ENCODE measurements at regions not wholly inside any gene's neighbourhood (a gene's known extent, or its start where the extent isn't known, plus 50 kb on each side); places are given as distances from the start of the nearest gene placed in this dataset.

DNA sequence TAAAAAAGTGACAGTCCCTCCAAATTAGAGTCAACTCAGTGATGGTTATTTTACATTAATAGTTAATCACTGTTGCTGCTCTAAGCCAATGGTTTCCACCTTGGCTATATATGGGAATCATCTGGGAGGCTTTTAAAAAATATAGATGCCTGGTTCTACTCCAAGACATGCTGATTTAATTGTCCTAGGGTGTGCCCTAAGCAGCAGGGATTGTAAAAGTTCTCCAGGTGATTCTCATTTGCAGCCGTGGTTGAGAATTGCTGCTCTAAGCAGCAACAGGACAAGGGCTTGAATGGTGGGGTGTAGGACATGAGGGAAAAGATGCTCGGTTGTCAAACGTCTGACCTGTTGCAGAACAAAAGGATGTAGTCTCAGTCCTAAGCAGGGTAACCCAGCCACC is 405.1 kb upstream of the MCTP2 start:
- ChIA-PET POLR2A (ENCODE audit: unreplicated experiment) (no interaction called here), CTCF (no interaction called here)
- H3K14ac ChIP-seq (replicated peaks; ENCODE audit: low read depth, low read length), result no peak overlapping the region
- H3K4ac ChIP-seq (ENCODE audit: low read depth, low read length), result no peak overlapping the region
- H3K4me2 ChIP-seq (ENCODE audit: low read depth, low read length), result no peak overlapping the region
- H3K18ac ChIP-seq (ENCODE audit: low read depth, low read length), result no peak overlapping the region
- H2BK20ac ChIP-seq (ENCODE audit: low read depth, low read length), result no peak overlapping the region
- no peaks in the 10 kb centered on the region for H3K27me3 ChIP-seq (ENCODE audit: control insufficient read depth, insufficient read depth, low read length)
- H2BK15ac ChIP-seq (ENCODE audit: low read depth, low read length), result no peak overlapping the region
- H3K79me1 ChIP-seq (ENCODE audit: low read depth in 1 of 2, low read length in 2 of 2), result no peaks in the 10 kb centered on the region
- no peaks in the 10 kb centered on the region for H3K4me1 ChIP-seq (ENCODE audit: control insufficient read depth, insufficient read depth, low read length)
- peaks cover 24% of the 10 kb centered on the region for H3K9me3 ChIP-seq (ENCODE audit: control insufficient read depth, insufficient read depth, low read length)
- H2AK9ac ChIP-seq (replicated peaks; ENCODE audit: low read depth, low read length, poor library complexity), result no peak overlapping the region
- no peak overlapping the region for H4K91ac ChIP-seq (ENCODE audit: insufficient read depth, low read depth, low read length)
- H3K9me1 ChIP-seq (ENCODE audit: insufficient read depth, low read length), result no peaks in the 10 kb centered on the region
- H3K23ac ChIP-seq (ENCODE audit: low read depth, low read length), result no peak overlapping the region
- DNase-seq (no peak), ATAC-seq (ENCODE audit: low read depth) (no peak)
- H3K27ac ChIP-seq (ENCODE audit: insufficient read depth, low read length), result no peak overlapping the region
- H3K4me3 ChIP-seq (ENCODE audit: insufficient read depth, low read depth, low read length), result no peak overlapping the region
- no peak overlapping the region for H2BK5ac ChIP-seq (ENCODE audit: low read depth, low read length, poor library complexity, severe bottlenecking)
- no peak overlapping the region for H2AFZ ChIP-seq (replicated peaks; ENCODE audit: low read length, poor library complexity)
- dilution Hi-C loops (cut with HindIII; ENCODE audit: low sequenced_read_pairs, unreplicated experiment), result no loop called here
- TF ChIP-seq RFX5 (IDR thresholded peaks at IDR 0.05; ENCODE audit: low read depth, low read length) (no peak), BHLHE40 (IDR thresholded peaks at IDR 0.05; ENCODE audit: low read depth, low read length) (no peak), CTCF (conservative IDR thresholded peaks at IDR 0.05; ENCODE audit: low read depth, low read length) (no peak), CEBPB (IDR thresholded peaks at IDR 0.05; ENCODE audit: low read depth, low read length) (no peak), MAFK (IDR thresholded peaks at IDR 0.05; ENCODE audit: low read depth, low read length) (no peak), RAD21 (IDR thresholded peaks at IDR 0.05; ENCODE audit: low read length) (no peak), MAZ (IDR thresholded peaks at IDR 0.05; ENCODE audit: borderline replicate concordance, low read depth, low read length) (no peak), CHD1 (IDR thresholded peaks at IDR 0.05; ENCODE audit: low read depth, low read length) (no peak), SMC3 (IDR thresholded peaks at IDR 0.05; ENCODE audit: low read depth, low read length) (no peak), RCOR1 (IDR thresholded peaks at IDR 0.05; ENCODE audit: insufficient replicate concordance, low read length) (no peak), NFE2L2 (IDR thresholded peaks at IDR 0.05; ENCODE audit: low read depth, low read length) (no peak), POLR2A (IDR thresholded peaks at IDR 0.05; ENCODE audit: low read depth, low read length) (no peak), FOS (IDR thresholded peaks at IDR 0.05; ENCODE audit: low read depth, low read length) (no peak)
- TF ChIP-seq, protein P1, sequence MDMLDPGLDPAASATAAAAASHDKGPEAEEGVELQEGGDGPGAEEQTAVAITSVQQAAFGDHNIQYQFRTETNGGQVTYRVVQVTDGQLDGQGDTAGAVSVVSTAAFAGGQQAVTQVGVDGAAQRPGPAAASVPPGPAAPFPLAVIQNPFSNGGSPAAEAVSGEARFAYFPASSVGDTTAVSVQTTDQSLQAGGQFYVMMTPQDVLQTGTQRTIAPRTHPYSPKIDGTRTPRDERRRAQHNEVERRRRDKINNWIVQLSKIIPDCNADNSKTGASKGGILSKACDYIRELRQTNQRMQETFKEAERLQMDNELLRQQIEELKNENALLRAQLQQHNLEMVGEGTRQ (IDR thresholded peaks at IDR 0.05; ENCODE audit: low read depth, low read length), result no peak
- TF ChIP-seq, protein P2, sequence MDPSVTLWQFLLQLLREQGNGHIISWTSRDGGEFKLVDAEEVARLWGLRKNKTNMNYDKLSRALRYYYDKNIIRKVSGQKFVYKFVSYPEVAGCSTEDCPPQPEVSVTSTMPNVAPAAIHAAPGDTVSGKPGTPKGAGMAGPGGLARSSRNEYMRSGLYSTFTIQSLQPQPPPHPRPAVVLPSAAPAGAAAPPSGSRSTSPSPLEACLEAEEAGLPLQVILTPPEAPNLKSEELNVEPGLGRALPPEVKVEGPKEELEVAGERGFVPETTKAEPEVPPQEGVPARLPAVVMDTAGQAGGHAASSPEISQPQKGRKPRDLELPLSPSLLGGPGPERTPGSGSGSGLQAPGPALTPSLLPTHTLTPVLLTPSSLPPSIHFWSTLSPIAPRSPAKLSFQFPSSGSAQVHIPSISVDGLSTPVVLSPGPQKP (IDR thresholded peaks at IDR 0.05; ENCODE audit: borderline replicate concordance, low read depth, low read length), result no peak
- in situ Hi-C loops (cut with MboI; ENCODE audit: low sequenced_read_pairs), result no loop called here
- H4K5ac ChIP-seq (ENCODE audit: low read depth, low read length), result no peak overlapping the region
- no peaks in the 10 kb centered on the region for H3K36me3 ChIP-seq (ENCODE audit: control insufficient read depth, insufficient read depth, low read length)
- H4K8ac ChIP-seq (ENCODE audit: low read depth in 2 of 2, low read length in 2 of 2), result no peak overlapping the region
- H4K20me1 ChIP-seq (ENCODE audit: insufficient read depth, low read length), result no peaks in the 10 kb centered on the region
- intact Hi-C loops (cut with micrococcal nuclease), result no loop called here
- H2BK120ac ChIP-seq (ENCODE audit: low read depth, low read length), result no peak overlapping the region
- BruUV-seq (replicated peaks), result no TSS peak
- no peak overlapping the region for H2AK5ac ChIP-seq (ENCODE audit: low read depth, low read length)
- H3K9ac ChIP-seq (ENCODE audit: low read depth, low read length), result no peak overlapping the region
- no peak overlapping the region for H3K56ac ChIP-seq (ENCODE audit: extremely low read depth, insufficient read depth, low read length)
- 40% methylated on average over 1 of the region's 3 CpGs; no CpG with 5 or more reads in 1 of the 2 experiments for WGBS, 2 experiments (ENCODE audit: extremely low coverage in 2 of 2, insufficient read length in 1 of 2)
